PC-9 (cell line): ENCODE measurements at regions not wholly inside any gene's neighbourhood (a gene's known extent, or its start where the extent isn't known, plus 50 kb on each side); places are given as distances from the start of the nearest gene placed in this dataset.

Experiments used
- BruUV-seq: library from RNA; stranded (reverse); fragments of 400-500 nt; replicated peaks from 2 replicates; lab custom pipeline; 2021; lab: Mats Ljungman, UMichigan
- CTCF ChIA-PET: fragments of 300-600 bp; sonication (Branson Sonifier 250); formaldehyde crosslinking; loops from one replicate; lab custom pipeline; 2022; ENCODE audit warnings: antibody characterized with exemption; lab: Charles Lee
- POLR2A ChIA-PET: fragments of 300-600 bp; sonication (Branson Sonifier 250); formaldehyde crosslinking; loops from one replicate; lab custom pipeline; 2022; ENCODE audit warnings: antibody characterized with exemption; ENCODE audit not compliant: unreplicated experiment; lab: Charles Lee
- DNase-seq, 2 experiments: peaks; one replicate each; pipeline versions ENCODE4 v3.0.0 to v3.0.0-alpha.2; 2015 to 2022; ENCODE audit warnings: mixed read lengths in 1 of 2
- H2AFZ ChIP-seq: fragments of 200-600 bp; sonication (generic); 2 replicates; pipeline ENCODE4 v1.8.1; 2017; ENCODE audit warnings: antibody characterized with exemption
- H3F3A ChIP-seq: fragments of 200-600 bp; sonication (generic); 2 replicates; pipeline ENCODE4 v1.8.1; 2017; ENCODE audit warnings: antibody characterized with exemption, mild to moderate bottlenecking, low read depth; ENCODE audit not compliant: insufficient read depth
- H3K27ac ChIP-seq: fragments of 200-600 bp; sonication (generic); 2 replicates; pipeline ENCODE4 v1.6.1; 2016; ENCODE audit warnings: mixed run types
- H3K27me3 ChIP-seq: fragments of 200-600 bp; sonication (generic); 2 replicates; pipeline ENCODE4 v1.6.1; 2016; ENCODE audit warnings: low read depth, mixed run types; ENCODE audit not compliant: insufficient read depth
- H3K36me3 ChIP-seq: fragments of 200-600 bp; sonication (generic); 2 replicates; pipeline ENCODE4 v1.6.1; 2016; ENCODE audit warnings: low read depth, mixed run types
- H3K4me1 ChIP-seq: fragments of 200-600 bp; sonication (generic); replicated peaks from 2 replicates; pipeline ENCODE4 v1.6.1; 2016; ENCODE audit warnings: mixed run types; ENCODE audit not compliant: insufficient read depth
- H3K4me2 ChIP-seq: fragments of 200-600 bp; sonication (generic); 2 replicates; pipeline ENCODE4 v1.6.1; 2017; ENCODE audit warnings: mixed run types
- H3K4me3 ChIP-seq: fragments of 200-600 bp; sonication (generic); 2 replicates; pipeline ENCODE4 v1.6.1; 2016; ENCODE audit warnings: mixed run types
- H3K79me2 ChIP-seq: fragments of 200-600 bp; sonication (generic); 2 replicates; pipeline ENCODE4 v1.6.1; 2017; ENCODE audit warnings: low read depth, mixed run types
- H3K9me2 ChIP-seq: fragments of 200-600 bp; sonication (generic); 2 replicates; pipeline ENCODE4 v1.8.1; 2017; ENCODE audit warnings: mild to moderate bottlenecking; ENCODE audit not compliant: insufficient read depth
- H3K9me3 ChIP-seq: fragments of 200-600 bp; sonication (generic); 2 replicates; pipeline ENCODE4 v1.8.1; 2016; ENCODE audit warnings: low read depth; ENCODE audit not compliant: insufficient read depth
- H4K20me1 ChIP-seq: fragments of 200-600 bp; sonication (generic); 2 replicates; pipeline ENCODE4 v1.8.1; 2017; ENCODE audit not compliant: insufficient read depth
- CTCF ChIP-seq: fragments of 200-600 bp; sonication (generic); conservative IDR thresholded peaks from 2 replicates; pipeline ENCODE4 v1.6.1; 2017; ENCODE audit warnings: mixed run types, antibody characterized with exemption, mild to moderate bottlenecking, moderate library complexity
- EZH2 ChIP-seq: fragments of 200-600 bp; sonication (generic); IDR thresholded peaks from 2 replicates; pipeline ENCODE4 v1.8.0; 2017; ENCODE audit warnings: antibody characterized with exemption, low read depth
- intact Hi-C: fragments of 100-400 bp; cut with micrococcal nuclease; formaldehyde crosslinking; loops from one replicate; pipeline ENCODE4 v1.10.0; 2022; ENCODE audit not compliant: unreplicated experiment

GRCh38 chr2:116489944-116490343 is 1324.5 kb upstream of the DDX18 start:
- Histone ChIP-seq H3K27me3 (no peaks in the 10 kb centered on the region), H2AFZ (no peak overlapping the region), H3K36me3 (no peaks in the 10 kb centered on the region), H3K79me2 (no peaks in the 10 kb centered on the region), H3K9me2 (no peaks in the 10 kb centered on the region), H3F3A (no peaks in the 10 kb centered on the region), H3K4me2 (no peak overlapping the region), H4K20me1 (no peaks in the 10 kb centered on the region), H3K4me1 (no peaks in the 10 kb centered on the region), H3K27ac (no peak overlapping the region), H3K9me3 (no peaks in the 10 kb centered on the region), H3K4me3 (no peak overlapping the region)
- DNase-seq: no peak
- ChIA-PET CTCF (no interaction called here), POLR2A (no interaction called here)
- TF ChIP-seq EZH2: no peak
- no peak for TF ChIP-seq CTCF
- BruUV-seq: no TSS peak
- intact Hi-C loops: no loop called here

GRCh38 chr2:116490511-116491145 is 1323.9 kb upstream of the DDX18 start:
- H3K9me3 ChIP-seq: no peaks in the 10 kb centered on the region
- no peaks in the 10 kb centered on the region for H3K4me1 ChIP-seq
- H3K27me3 ChIP-seq: no peaks in the 10 kb centered on the region
- H3K79me2 ChIP-seq: no peaks in the 10 kb centered on the region
- ChIA-PET CTCF (no interaction called here), POLR2A (no interaction called here)
- H4K20me1 ChIP-seq: no peaks in the 10 kb centered on the region
- H3K9me2 ChIP-seq: no peaks in the 10 kb centered on the region
- DNase-seq: no peak
- no peak for TF ChIP-seq CTCF
- no peak for TF ChIP-seq EZH2
- no TSS peak for BruUV-seq
- intact Hi-C loops: no loop called here
- no peak overlapping the region for H2AFZ ChIP-seq
- H3K27ac ChIP-seq: no peak overlapping the region
- no peaks in the 10 kb centered on the region for H3K36me3 ChIP-seq
- no peak overlapping the region for H3K4me3 ChIP-seq
- H3F3A ChIP-seq: no peaks in the 10 kb centered on the region
- H3K4me2 ChIP-seq: no peak overlapping the region

- TF ChIP-seq CTCF (no peak), EZH2 (no peak)
Measured at GRCh38 chr2:116491292-116491691, 1323.2 kb upstream of the DDX18 start.

More at GRCh38 chr2:116491292-116491691, 1323.2 kb upstream of the DDX18 start:
- Histone ChIP-seq H3K27ac (no peak overlapping the region), H3K4me2 (no peak overlapping the region), H3K79me2 (no peaks in the 10 kb centered on the region), H4K20me1 (no peaks in the 10 kb centered on the region), H3K9me3 (no peaks in the 10 kb centered on the region), H3K36me3 (no peaks in the 10 kb centered on the region), H3F3A (no peaks in the 10 kb centered on the region), H3K4me1 (no peaks in the 10 kb centered on the region), H2AFZ (no peak overlapping the region), H3K9me2 (no peaks in the 10 kb centered on the region), H3K4me3 (no peak overlapping the region), H3K27me3 (no peaks in the 10 kb centered on the region)
- intact Hi-C loops: no loop called here
- no TSS peak for BruUV-seq
- no peak for DNase-seq
- ChIA-PET POLR2A (no interaction called here), CTCF (no interaction called here)
